GM10266 (cell line): ENCODE measurements at regions not wholly inside any gene's neighbourhood (a gene's known extent, or its start where the extent isn't known, plus 50 kb on each side); places are given as distances from the start of the nearest gene placed in this dataset.

ENCODE experiments used
- DNase-seq: peaks from one replicate; pipeline ENCODE4 v3.0.0; 2012; ENCODE audit errors: extremely low spot score
- TF ChIP-seq, protein P1 (sequence below): IDR thresholded peaks from 2 replicates; pipeline ENCODE4 v1.5.1; 2012; ENCODE audit warnings: mild to moderate bottlenecking, low read depth; ENCODE audit not compliant: control insufficient read depth, insufficient read depth; ENCODE audit errors: missing control alignments

- DNase-seq, result no peak
- TF ChIP-seq, protein P1, sequence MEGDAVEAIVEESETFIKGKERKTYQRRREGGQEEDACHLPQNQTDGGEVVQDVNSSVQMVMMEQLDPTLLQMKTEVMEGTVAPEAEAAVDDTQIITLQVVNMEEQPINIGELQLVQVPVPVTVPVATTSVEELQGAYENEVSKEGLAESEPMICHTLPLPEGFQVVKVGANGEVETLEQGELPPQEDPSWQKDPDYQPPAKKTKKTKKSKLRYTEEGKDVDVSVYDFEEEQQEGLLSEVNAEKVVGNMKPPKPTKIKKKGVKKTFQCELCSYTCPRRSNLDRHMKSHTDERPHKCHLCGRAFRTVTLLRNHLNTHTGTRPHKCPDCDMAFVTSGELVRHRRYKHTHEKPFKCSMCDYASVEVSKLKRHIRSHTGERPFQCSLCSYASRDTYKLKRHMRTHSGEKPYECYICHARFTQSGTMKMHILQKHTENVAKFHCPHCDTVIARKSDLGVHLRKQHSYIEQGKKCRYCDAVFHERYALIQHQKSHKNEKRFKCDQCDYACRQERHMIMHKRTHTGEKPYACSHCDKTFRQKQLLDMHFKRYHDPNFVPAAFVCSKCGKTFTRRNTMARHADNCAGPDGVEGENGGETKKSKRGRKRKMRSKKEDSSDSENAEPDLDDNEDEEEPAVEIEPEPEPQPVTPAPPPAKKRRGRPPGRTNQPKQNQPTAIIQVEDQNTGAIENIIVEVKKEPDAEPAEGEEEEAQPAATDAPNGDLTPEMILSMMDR, result no peak
These were observed 194.7 kb downstream of the EXOC5 start for GRCh38 chr14:57073986-57074385.

GRCh38 chr14:57071639-57072038 is 197.1 kb downstream of the EXOC5 start:
- DNase-seq, result no peak
- TF ChIP-seq, protein P1, result no peak

GRCh38 chr14:57069702-57070101 is 199.0 kb downstream of the EXOC5 start:
- TF ChIP-seq, protein P1, result no peak

DNA sequence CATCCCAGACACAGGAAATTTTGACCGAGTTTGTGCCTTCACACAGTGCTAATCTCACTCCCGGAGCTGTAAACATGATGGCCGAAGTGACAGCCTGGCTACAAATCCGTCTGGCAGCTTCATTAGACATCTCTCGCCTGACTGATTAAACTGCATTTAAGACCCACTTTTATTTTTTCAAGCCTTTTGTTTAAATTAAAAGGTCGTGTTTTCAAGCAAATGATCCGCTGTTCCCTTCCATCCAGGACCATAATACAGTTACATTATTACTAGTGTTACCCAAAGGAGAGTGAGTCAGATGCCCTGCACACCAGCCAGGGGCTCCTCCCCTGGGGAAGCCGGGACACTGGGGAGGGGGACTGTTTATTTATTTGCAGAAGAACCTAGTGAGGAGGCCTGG is 200.2 kb downstream of the EXOC5 start:
- TF ChIP-seq, protein P1, result no peak
- no peak for DNase-seq

More at GRCh38 chr14:57069702-57070101, 199.0 kb downstream of the EXOC5 start:
- no peak for DNase-seq

DNA sequence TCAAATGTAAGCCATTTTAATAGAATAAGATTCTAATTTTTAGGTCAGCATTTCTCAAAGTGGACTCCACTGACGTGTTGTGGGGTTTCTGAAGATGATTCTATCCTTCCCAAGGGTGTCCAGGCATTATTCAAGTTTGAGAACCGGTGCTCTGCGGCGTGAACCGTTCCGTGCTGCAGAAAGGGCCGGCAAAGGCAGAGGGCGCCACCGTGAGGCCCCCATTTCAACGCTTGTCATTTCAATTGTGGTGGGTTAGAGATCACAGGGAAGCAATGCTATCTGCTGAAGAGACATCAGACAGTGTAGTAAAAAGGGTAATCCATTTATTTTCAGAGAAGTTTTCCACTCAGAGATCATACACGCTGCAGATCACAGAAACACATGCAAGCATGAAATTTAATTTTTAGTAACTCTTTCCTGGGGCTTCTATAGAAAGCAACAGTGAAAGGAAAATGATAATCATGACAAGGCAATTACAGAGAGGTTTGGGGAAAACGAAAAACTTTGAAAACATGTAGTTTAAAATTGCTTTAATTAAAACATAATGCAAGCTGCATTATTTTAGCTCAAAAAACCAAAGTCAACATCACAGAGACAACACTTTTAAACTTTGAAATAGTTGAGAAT is 201.7 kb downstream of the EXOC5 start:
- TF ChIP-seq, protein P1, result peak; percentile 72
- DNase-seq, result peak; percentile 35

DNA sequence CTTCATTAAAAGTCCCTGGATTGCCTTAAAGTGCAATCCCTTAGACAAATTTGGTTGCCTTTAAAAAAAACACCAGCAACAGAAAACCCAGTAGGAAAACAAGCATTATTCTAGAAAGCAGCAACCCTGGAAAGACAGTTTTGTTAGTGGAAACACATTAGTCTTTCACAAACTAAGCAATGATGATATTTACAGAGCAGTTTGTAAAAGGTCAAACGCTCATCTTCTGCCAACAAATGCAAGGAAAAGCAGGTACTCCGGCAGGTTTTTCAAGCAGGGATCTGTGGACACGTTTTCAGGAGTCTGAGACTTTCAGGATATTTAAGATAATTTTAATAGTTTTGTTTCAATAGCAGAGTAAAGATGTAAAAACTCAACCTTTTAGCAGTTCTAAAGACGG is 202.2 kb downstream of the EXOC5 start:
- TF ChIP-seq, protein P1, result no peak
- DNase-seq, result no peak

DNA sequence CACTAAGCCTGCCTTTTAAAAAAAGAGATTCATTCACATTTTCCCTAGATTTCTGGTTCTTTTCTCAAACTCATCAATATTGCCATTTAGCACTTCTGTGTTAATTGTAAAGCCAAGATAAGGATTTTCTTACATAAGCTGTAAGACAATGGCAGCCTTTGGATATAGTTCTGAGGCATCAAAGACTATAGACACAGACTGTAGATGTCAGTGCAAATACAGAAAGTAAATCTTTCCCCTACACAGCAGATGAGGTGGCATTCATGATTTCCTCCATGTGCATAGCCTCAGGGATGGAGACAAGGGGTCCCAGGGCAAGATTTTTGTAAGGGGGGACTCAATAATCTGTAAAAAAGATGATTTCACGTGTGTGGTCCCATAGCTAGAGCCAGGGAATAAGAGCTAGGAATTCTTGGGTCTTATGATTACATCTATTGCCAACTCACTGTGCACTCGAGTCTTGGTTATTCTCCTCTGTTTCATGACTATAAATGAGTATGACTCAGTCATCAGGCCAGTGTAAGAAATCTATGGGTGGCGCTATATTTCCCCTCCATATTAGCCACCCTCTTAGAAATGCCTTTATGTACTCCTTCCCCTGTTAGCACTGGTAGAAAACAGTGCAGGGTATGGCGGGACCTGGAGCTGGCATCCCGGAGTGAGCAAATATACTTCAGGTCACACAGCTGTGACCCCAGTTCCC is 207.5 kb downstream of the EXOC5 start:
- TF ChIP-seq, protein P1, result no peak
- DNase-seq, result no peak
